Ovary (tissue), 3 donors: ENCODE measurements at regions not wholly inside any gene's neighbourhood (a gene's known extent, or its start where the extent isn't known, plus 50 kb on each side); places are given as distances from the start of the nearest gene placed in this dataset.

Source experiments
- EP300 ChIP-seq: sonication (generic); formaldehyde crosslinking; IDR thresholded peaks from one replicate; pipeline ENCODE4 v1.6.1; 2017; ENCODE audit warnings: antibody characterized with exemption
- POLR2A ChIP-seq: fragments of 450-650 bp; IDR thresholded peaks from one replicate; pipeline ENCODE4 v1.6.1; 2017; ENCODE audit warnings: antibody characterized with exemption, mild to moderate bottlenecking, moderate library complexity
- TF ChIP-seq, protein P1 (sequence below), 3 donors: fragments of 450-650 bp in 2 of 3; fragments of 200-600 bp in 1 of 3; IDR thresholded peaks; one replicate each; pipeline versions ENCODE4 v1.5.1 to v1.8.0; 2016 to 2022; ENCODE audit warnings: antibody characterized with exemption in 3 of 3, mild to moderate bottlenecking in 1 of 3
- donor health status: DM: no; HTN: no; CAD: no.

DNA sequence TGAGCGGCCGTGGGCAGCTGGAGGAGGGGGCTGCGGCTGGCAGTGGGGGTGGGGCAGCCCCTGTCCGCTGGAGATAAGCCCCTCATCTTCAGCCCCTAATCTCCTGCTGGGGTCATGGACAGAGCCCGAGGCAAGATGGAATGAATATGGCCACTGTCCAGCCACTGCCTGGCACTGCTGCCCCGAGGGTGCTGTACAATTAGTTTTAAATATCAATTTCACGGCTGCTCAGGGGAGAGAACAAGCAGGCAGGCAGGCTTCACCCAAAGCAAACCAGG is 64.1 kb upstream of the NKX1-1 start:
- TF ChIP-seq POLR2A (no peak), EP300 (no peak)
- TF ChIP-seq, protein P1, sequence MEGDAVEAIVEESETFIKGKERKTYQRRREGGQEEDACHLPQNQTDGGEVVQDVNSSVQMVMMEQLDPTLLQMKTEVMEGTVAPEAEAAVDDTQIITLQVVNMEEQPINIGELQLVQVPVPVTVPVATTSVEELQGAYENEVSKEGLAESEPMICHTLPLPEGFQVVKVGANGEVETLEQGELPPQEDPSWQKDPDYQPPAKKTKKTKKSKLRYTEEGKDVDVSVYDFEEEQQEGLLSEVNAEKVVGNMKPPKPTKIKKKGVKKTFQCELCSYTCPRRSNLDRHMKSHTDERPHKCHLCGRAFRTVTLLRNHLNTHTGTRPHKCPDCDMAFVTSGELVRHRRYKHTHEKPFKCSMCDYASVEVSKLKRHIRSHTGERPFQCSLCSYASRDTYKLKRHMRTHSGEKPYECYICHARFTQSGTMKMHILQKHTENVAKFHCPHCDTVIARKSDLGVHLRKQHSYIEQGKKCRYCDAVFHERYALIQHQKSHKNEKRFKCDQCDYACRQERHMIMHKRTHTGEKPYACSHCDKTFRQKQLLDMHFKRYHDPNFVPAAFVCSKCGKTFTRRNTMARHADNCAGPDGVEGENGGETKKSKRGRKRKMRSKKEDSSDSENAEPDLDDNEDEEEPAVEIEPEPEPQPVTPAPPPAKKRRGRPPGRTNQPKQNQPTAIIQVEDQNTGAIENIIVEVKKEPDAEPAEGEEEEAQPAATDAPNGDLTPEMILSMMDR (IDR thresholded peaks at IDR 0.05): no peak
